Upper lobe of left lung (tissue), 4 donors: ENCODE measurements at regions not wholly inside any gene's neighbourhood (a gene's known extent, or its start where the extent isn't known, plus 50 kb on each side); places are given as distances from the start of the nearest gene placed in this dataset.

ENCODE experiments used
- CTCF ChIP-seq, 6 experiments: fragments of 450-650 bp in 4 of 6; fragments of 200-600 bp in 2 of 6; sonication (generic) in 2 of 6; IDR thresholded peaks; one replicate each; pipeline ENCODE4 v1.5.1; 2016 to 2019; ENCODE audit warnings: antibody characterized with exemption in 6 of 6
- EP300 ChIP-seq, 4 donors: sonication (generic); formaldehyde crosslinking; IDR thresholded peaks; one replicate each; pipeline ENCODE4 v1.5.1; 2017; ENCODE audit warnings: antibody characterized with exemption in 4 of 4, control low read depth in 2 of 4

GRCh38 chr13:47215736-47216135 is 318.9 kb upstream of the HTR2A start:
- TF ChIP-seq CTCF (IDR thresholded peaks at IDR 0.05) (no peak), EP300 (IDR thresholded peaks at IDR 0.05) (no peak)
